HPDE6-E6E7 (cell line): ENCODE measurements at regions not wholly inside any gene's neighbourhood (a gene's known extent, or its start where the extent isn't known, plus 50 kb on each side); places are given as distances from the start of the nearest gene placed in this dataset.

Experiments
- DNase-seq: peaks from one replicate; pipeline ENCODE4 v3.0.0; 2011; ENCODE audit warnings: missing footprints; ENCODE audit errors: extremely low spot score

GRCh38 chr5:175765858-175766257 is 105.5 kb upstream of the CPLX2 start:
- DNase-seq: no peak

GRCh38 chr5:175766963-175767362 is 104.4 kb upstream of the CPLX2 start:
- no peak for DNase-seq

GRCh38 chr5:175772747-175773533 is 98.4 kb upstream of the CPLX2 start:
- DNase-seq: no peak

GRCh38 chr5:175773534-175774070 is 97.8 kb upstream of the CPLX2 start:
- no peak for DNase-seq

GRCh38 chr5:175775416-175775815 is 96.0 kb upstream of the CPLX2 start:
- DNase-seq: no peak

GRCh38 chr5:175778951-175779503 is 92.4 kb upstream of the CPLX2 start:
- no peak for DNase-seq

GRCh38 chr5:175783739-175784138 is 87.6 kb upstream of the CPLX2 start:
- DNase-seq: no peak

GRCh38 chr5:175784230-175784629 is 87.1 kb upstream of the CPLX2 start:
- DNase-seq: no peak

GRCh38 chr5:175785681-175786080 is 85.7 kb upstream of the CPLX2 start:
- no peak for DNase-seq

- no peak for DNase-seq
Measured at GRCh38 chr5:175788155-175788787, 83.1 kb upstream of the CPLX2 start.

GRCh38 chr5:175789670-175790069 is 81.7 kb upstream of the CPLX2 start:
- DNase-seq: no peak

- DNase-seq: no peak
Measured at GRCh38 chr5:175790796-175791195, 80.6 kb upstream of the CPLX2 start.

GRCh38 chr5:175795959-175796358 is 75.4 kb upstream of the CPLX2 start:
- no peak for DNase-seq

- peak; percentile 40 for DNase-seq
Measured at GRCh38 chr5:175796536-175797499, 74.6 kb upstream of the CPLX2 start.

GRCh38 chr5:175797521-175798038 is 73.8 kb upstream of the CPLX2 start:
- no peak for DNase-seq

GRCh38 chr5:175798626-175799025 is 72.8 kb upstream of the CPLX2 start:
- DNase-seq: no peak

- DNase-seq: no peak
Measured at GRCh38 chr5:175800656-175801081, 70.7 kb upstream of the CPLX2 start.

GRCh38 chr5:175802361-175802760 is 69.0 kb upstream of the CPLX2 start:
- no peak for DNase-seq

- no peak for DNase-seq
Measured at GRCh38 chr5:175803254-175803653, 68.1 kb upstream of the CPLX2 start.

- no peak for DNase-seq
Measured at GRCh38 chr5:175803736-175804454, 67.5 kb upstream of the CPLX2 start.
